GM12874 (cell line): ENCODE measurements at regions not wholly inside any gene's neighbourhood (a gene's known extent, or its start where the extent isn't known, plus 50 kb on each side); places are given as distances from the start of the nearest gene placed in this dataset.

Source experiments
- CTCF ChIP-seq: IDR thresholded peaks from 2 replicates; pipeline ENCODE4 v1.5.1; 2011; ENCODE audit warnings: low read depth, mild to moderate bottlenecking, control low read depth, low read length, moderate library complexity; ENCODE audit not compliant: insufficient read depth

DNA sequence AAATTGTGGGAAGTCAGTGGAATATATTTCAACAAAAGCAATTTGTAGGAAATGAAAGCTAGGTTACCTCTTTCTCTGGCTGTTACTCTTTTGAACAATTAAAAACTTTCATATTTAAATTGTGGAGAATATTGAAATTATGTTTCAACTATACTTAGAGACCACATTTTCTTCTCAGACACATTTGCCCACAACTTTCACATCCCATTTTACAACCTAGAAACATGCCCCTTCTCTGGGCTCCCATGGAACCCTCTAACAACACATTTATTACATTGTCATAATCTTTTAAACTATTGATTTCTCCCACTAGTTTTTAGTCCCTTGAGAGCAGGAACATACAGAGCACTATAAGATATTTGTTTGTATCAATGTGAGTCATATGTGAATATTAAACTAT, 211.7 kb upstream of the TTC14 start:
- no peak for TF ChIP-seq CTCF

GRCh38 chr3:180391001-180391400, 211.0 kb upstream of the TTC14 start:
- TF ChIP-seq CTCF = no peak

DNA sequence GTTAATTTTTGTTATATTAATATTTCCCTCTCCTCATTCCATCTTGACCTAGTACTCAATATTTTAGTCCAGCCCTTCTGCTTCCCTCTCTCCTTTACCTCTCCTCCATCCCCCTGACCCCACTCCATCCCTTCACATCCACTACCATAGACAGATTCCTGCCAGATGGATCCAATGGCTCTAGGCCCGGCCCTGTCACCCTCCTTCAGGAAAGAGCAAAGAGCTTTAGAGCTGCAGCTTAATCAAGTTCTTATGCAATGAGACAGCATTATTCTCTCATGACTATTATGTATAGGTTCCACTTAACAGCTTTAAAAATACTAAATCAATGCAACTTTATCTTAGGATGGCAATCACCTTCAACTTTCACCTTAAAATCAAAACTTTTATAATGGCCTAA, 200.7 kb upstream of the TTC14 start:
- TF ChIP-seq CTCF = no peak

- TF ChIP-seq CTCF = no peak
Observed at GRCh38 chr3:180402471-180403073, 199.4 kb upstream of the TTC14 start.

DNA sequence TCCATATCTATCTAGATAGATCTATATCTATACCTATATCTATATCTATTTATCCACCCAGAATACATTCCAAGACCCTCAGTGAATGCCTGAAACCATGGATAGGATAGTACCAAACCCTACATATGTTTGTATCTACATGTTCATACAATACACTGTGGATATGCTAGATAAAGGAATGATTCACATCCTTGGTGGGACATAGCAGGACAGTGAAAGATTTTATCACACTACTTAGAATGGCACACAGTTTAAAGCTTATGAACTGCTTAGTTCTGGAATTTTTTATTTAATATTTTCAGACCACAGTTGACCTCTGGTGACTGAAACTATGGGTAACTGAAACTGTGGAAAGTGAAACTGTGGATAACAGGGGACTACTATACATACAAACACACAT, 198.8 kb upstream of the TTC14 start:
- TF ChIP-seq CTCF = no peak

- TF ChIP-seq CTCF = no peak
Observed at GRCh38 chr3:180408654-180409053, 193.3 kb upstream of the TTC14 start.

GRCh38 chr3:180409170-180409569, 192.8 kb upstream of the TTC14 start:
- TF ChIP-seq CTCF = no peak
